WERI-Rb-1 (cell line): ENCODE measurements at regions not wholly inside any gene's neighbourhood (a gene's known extent, or its start where the extent isn't known, plus 50 kb on each side); places are given as distances from the start of the nearest gene placed in this dataset.

Experiments
- DNase-seq: peaks from one replicate; pipeline ENCODE4 v3.0.0-alpha.2; 2020
- H3K27ac ChIP-seq: fragments of 250-450 bp; sonication (Bioruptor Pico); 2 replicates; pipeline ENCODE4 v1.5.1; 2020; ENCODE audit warnings: mild to moderate bottlenecking, moderate library complexity
- H3K27me3 ChIP-seq: fragments of 250-450 bp; sonication (Bioruptor Pico); 2 replicates; pipeline ENCODE4 v1.5.1; 2021; ENCODE audit warnings: mild to moderate bottlenecking, low read depth, moderate library complexity; ENCODE audit not compliant: insufficient read depth, severe bottlenecking
- H3K36me3 ChIP-seq: fragments of 250-450 bp; sonication (Bioruptor Pico); 2 replicates; pipeline ENCODE4 v1.5.1; 2020; ENCODE audit warnings: mild to moderate bottlenecking, moderate library complexity
- H3K4me3 ChIP-seq: 2 replicates; pipeline ENCODE4 v1.5.1; 2011; ENCODE audit warnings: low read depth, mild to moderate bottlenecking, control low read depth, low read length
- H3K9me3 ChIP-seq: fragments of 250-450 bp; sonication (Bioruptor Pico); 2 replicates; pipeline ENCODE4 v1.5.1; 2021; ENCODE audit warnings: mild to moderate bottlenecking, moderate library complexity; ENCODE audit not compliant: severe bottlenecking
- TF ChIP-seq, protein P1 (sequence below): IDR thresholded peaks from 2 replicates; pipeline ENCODE4 v1.5.1; 2011; ENCODE audit warnings: low read depth, mild to moderate bottlenecking, control low read depth, inconsistent platforms, low read length

DNA sequence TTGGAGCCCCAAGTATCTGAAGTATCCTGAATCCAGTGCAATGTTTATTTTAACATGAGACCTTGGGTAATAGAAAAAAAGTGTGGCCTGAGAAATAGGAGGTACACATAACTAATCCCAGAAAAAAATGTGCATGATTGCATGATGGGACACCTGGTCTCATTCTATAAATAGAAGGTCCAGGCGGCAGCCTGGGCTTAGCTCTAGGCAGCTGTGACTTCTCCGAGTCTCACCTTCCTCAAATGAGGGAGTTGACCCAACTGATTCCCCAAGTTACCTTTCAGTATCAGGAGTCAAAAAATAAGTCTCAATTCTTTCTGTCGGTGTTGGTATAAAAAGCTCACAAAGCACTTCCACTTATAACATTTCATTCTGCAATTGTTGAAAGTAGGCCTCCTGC, 65.9 kb upstream of the CCDC190 start:
- DNase-seq: no peak
- H3K36me3 ChIP-seq: no peaks in the 10 kb centered on the region
- TF ChIP-seq, protein P1, sequence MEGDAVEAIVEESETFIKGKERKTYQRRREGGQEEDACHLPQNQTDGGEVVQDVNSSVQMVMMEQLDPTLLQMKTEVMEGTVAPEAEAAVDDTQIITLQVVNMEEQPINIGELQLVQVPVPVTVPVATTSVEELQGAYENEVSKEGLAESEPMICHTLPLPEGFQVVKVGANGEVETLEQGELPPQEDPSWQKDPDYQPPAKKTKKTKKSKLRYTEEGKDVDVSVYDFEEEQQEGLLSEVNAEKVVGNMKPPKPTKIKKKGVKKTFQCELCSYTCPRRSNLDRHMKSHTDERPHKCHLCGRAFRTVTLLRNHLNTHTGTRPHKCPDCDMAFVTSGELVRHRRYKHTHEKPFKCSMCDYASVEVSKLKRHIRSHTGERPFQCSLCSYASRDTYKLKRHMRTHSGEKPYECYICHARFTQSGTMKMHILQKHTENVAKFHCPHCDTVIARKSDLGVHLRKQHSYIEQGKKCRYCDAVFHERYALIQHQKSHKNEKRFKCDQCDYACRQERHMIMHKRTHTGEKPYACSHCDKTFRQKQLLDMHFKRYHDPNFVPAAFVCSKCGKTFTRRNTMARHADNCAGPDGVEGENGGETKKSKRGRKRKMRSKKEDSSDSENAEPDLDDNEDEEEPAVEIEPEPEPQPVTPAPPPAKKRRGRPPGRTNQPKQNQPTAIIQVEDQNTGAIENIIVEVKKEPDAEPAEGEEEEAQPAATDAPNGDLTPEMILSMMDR: no peak
- H3K4me3 ChIP-seq: no peak overlapping the region
- H3K27ac ChIP-seq: no peak overlapping the region
- H3K27me3 ChIP-seq: no peaks in the 10 kb centered on the region
- H3K9me3 ChIP-seq: no peaks in the 10 kb centered on the region

DNA sequence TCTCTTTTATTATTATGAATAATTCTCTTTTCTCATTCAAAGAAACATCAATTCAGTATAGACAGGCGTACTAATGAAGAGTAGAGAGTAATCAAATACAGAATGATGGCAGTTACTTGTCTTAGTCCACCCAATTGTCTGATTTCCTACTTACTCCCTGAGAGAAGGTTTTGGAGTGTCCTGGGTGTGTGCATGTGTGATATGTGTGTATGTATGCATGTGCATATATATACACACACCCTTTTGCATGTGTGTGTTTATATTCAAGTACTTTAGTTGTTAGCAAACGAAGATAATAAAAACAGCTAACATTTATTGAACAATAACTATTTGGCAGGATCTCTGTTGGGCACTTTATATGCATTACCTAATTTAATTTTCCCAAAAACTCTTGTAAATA, 63.2 kb upstream of the CCDC190 start:
- Histone ChIP-seq H3K4me3 (no peak overlapping the region), H3K9me3 (no peaks in the 10 kb centered on the region), H3K27me3 (no peaks in the 10 kb centered on the region), H3K36me3 (no peaks in the 10 kb centered on the region), H3K27ac (no peak overlapping the region)
- TF ChIP-seq, protein P1: no peak
- DNase-seq: no peak

- Histone ChIP-seq H3K9me3 (no peaks in the 10 kb centered on the region), H3K27ac (no peak overlapping the region), H3K36me3 (no peaks in the 10 kb centered on the region), H3K27me3 (no peaks in the 10 kb centered on the region), H3K4me3 (no peak overlapping the region)
- TF ChIP-seq, protein P1: no peak
- no peak for DNase-seq
Measured at GRCh38 chr1:162922201-162922600, 61.2 kb upstream of the CCDC190 start.

- H3K36me3 ChIP-seq: no peaks in the 10 kb centered on the region
- H3K27me3 ChIP-seq: no peaks in the 10 kb centered on the region
- H3K27ac ChIP-seq: no peak overlapping the region
- no peak overlapping the region for H3K4me3 ChIP-seq
- H3K9me3 ChIP-seq: no peaks in the 10 kb centered on the region
- no peak for DNase-seq
- TF ChIP-seq, protein P1: no peak
Measured at GRCh38 chr1:162921311-162921710, 60.3 kb upstream of the CCDC190 start.

- Histone ChIP-seq H3K27me3 (no peaks in the 10 kb centered on the region), H3K36me3 (no peaks in the 10 kb centered on the region), H3K4me3 (no peak overlapping the region), H3K27ac (no peak overlapping the region), H3K9me3 (peaks cover 4% of the 10 kb centered on the region)
- TF ChIP-seq, protein P1: no peak
- no peak for DNase-seq
Measured at GRCh38 chr1:162919034-162919433, 58.1 kb upstream of the CCDC190 start.

- Histone ChIP-seq H3K4me3 (no peak overlapping the region), H3K27ac (no peak overlapping the region), H3K36me3 (no peaks in the 10 kb centered on the region), H3K9me3 (peaks cover 4% of the 10 kb centered on the region), H3K27me3 (no peaks in the 10 kb centered on the region)
- DNase-seq: no peak
- TF ChIP-seq, protein P1: no peak
Measured at GRCh38 chr1:162918151-162918754, 57.3 kb upstream of the CCDC190 start.
